DND-41 (cell line): ENCODE measurements at regions not wholly inside any gene's neighbourhood (a gene's known extent, or its start where the extent isn't known, plus 50 kb on each side); places are given as distances from the start of the nearest gene placed in this dataset.

Source experiments
- ATAC-seq: fragments of 200-7000 bp; cut with Tn5 transposase; 3 replicates; pipeline ENCODE4 v1.9.1; 2021; ENCODE audit warnings: low read depth; ENCODE audit not compliant: insufficient read depth
- DNase-seq: peaks from one replicate; pipeline ENCODE4 v3.0.0-alpha.2; 2020
- H2AFZ ChIP-seq: 2 replicates; pipeline ENCODE4 v1.6.0; 2012; ENCODE audit warnings: low read depth, low read length
- H3K27ac ChIP-seq: 2 replicates; pipeline ENCODE4 v1.5.1; 2012; ENCODE audit warnings: low read length, inconsistent platforms
- H3K27me3 ChIP-seq: fragments of 200-600 bp; sonication (generic); 2 replicates; pipeline ENCODE4 v1.6.0; 2012; ENCODE audit warnings: low read length, mild to moderate bottlenecking, inconsistent platforms; ENCODE audit not compliant: insufficient read depth, poor library complexity
- H3K36me3 ChIP-seq: 2 replicates; pipeline ENCODE4 v1.5.1; 2012; ENCODE audit warnings: low read length, inconsistent platforms; ENCODE audit not compliant: insufficient read depth
- H3K4me1 ChIP-seq: 2 replicates; pipeline ENCODE4 v1.5.1; 2012; ENCODE audit warnings: mild to moderate bottlenecking, low read length; ENCODE audit not compliant: insufficient read depth
- H3K4me2 ChIP-seq: 2 replicates; pipeline ENCODE4 v1.6.0; 2012; ENCODE audit warnings: mild to moderate bottlenecking, moderate library complexity, low read length, inconsistent platforms; ENCODE audit not compliant: insufficient read depth
- H3K4me3 ChIP-seq, 2 experiments: fragments of 200-600 bp in 1 of 2; shearing (Covaris generic) in 1 of 2; 2 replicates each; pipeline ENCODE4 v1.5.1; 2012 to 2016; ENCODE audit warnings: inconsistent platforms in 2 of 2, low read length in 2 of 2, mild to moderate bottlenecking in 2 of 2, low read depth in 1 of 2, moderate library complexity in 1 of 2
- H3K79me2 ChIP-seq: 2 replicates; pipeline ENCODE4 v1.6.0; 2012; ENCODE audit warnings: low read length, inconsistent platforms; ENCODE audit not compliant: insufficient read depth
- H3K9ac ChIP-seq: 2 replicates; pipeline ENCODE4 v1.6.0; 2012; ENCODE audit warnings: low read depth, mild to moderate bottlenecking, inconsistent platforms, low read length, moderate library complexity
- H3K9me3 ChIP-seq: 2 replicates; pipeline ENCODE4 v1.5.1; 2012; ENCODE audit warnings: low read length, moderate library complexity, mild to moderate bottlenecking, inconsistent platforms; ENCODE audit not compliant: insufficient read depth, severe bottlenecking
- H4K20me1 ChIP-seq: 2 replicates; pipeline ENCODE4 v1.6.0; 2012; ENCODE audit warnings: low read length; ENCODE audit not compliant: insufficient read depth
- CTCF ChIP-seq: IDR thresholded peaks from 2 replicates; pipeline ENCODE4 v1.5.1; 2012; ENCODE audit warnings: borderline replicate concordance, low read length, moderate library complexity, mild to moderate bottlenecking; ENCODE audit not compliant: poor library complexity, severe bottlenecking; ENCODE audit errors: extremely low read depth
- EZH2 ChIP-seq: IDR thresholded peaks from 3 replicates; pipeline ENCODE4 v1.6.1; 2012; ENCODE audit warnings: borderline replicate concordance, low read depth, mild to moderate bottlenecking, moderate library complexity, low read length, inconsistent platforms; ENCODE audit not compliant: severe bottlenecking

DNA sequence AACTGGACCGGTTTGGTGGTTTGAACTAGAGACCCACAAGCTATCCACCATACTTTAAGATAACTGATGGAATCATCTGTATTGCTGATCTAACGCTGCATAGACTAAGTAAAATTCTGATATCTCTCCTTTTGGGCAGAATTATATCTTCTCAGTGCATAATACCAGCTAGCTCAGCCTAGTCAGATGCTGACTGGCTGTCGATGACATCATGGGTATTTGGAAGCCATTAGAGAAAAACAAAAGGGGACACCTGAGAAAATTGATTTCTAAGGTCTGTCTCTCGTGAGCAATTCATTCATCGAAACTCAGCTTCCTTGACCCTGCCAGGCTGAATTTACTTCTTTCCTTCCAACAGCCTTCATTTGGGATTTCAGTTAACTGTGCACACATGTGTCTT, 263.0 kb upstream of the CCL2 start:
- H3K79me2 ChIP-seq, result no peaks in the 10 kb centered on the region
- ATAC-seq (no peak), DNase-seq (no peak)
- H3K36me3 ChIP-seq, result no peaks in the 10 kb centered on the region
- no peak overlapping the region for H3K9ac ChIP-seq
- no peak for TF ChIP-seq EZH2
- TF ChIP-seq CTCF, result no peak
- no peak overlapping the region for H3K27ac ChIP-seq
- H4K20me1 ChIP-seq, result no peaks in the 10 kb centered on the region
- no peak overlapping the region for H3K4me3 ChIP-seq
- no peaks in the 10 kb centered on the region for H3K9me3 ChIP-seq
- H2AFZ ChIP-seq, result no peak overlapping the region
- H3K4me1 ChIP-seq, result no peaks in the 10 kb centered on the region
- peaks cover 1% of the 10 kb centered on the region for H3K27me3 ChIP-seq
- H3K4me2 ChIP-seq, result no peak overlapping the region

DNA sequence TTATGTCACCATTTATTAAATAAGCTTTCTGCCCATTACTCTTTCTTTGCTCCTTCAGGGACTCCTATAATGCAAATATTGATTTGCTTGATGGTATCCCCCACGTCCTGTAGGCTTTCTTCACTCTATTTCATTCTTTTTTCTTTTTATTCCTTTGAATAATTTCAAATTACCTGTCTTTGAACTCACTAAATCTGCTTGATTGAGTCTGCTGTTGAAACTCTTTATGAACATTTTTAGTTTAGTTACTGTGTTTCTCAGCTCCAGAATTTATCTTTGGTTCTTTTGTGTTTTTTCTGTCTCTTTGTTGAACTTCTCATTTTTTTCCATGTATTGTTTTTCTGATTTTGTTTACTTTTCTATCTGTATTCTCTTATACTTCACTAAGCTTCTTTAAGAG, 254.4 kb upstream of the CCL2 start:
- Histone ChIP-seq H3K9ac (no peak overlapping the region), H3K9me3 (peaks cover 7% of the 10 kb centered on the region), H2AFZ (no peak overlapping the region), H3K4me3 (no peak overlapping the region), H3K27ac (no peak overlapping the region), H3K4me2 (no peak overlapping the region), H3K36me3 (no peaks in the 10 kb centered on the region), H4K20me1 (no peaks in the 10 kb centered on the region), H3K4me1 (no peaks in the 10 kb centered on the region), H3K27me3 (no peaks in the 10 kb centered on the region), H3K79me2 (no peaks in the 10 kb centered on the region)
- ATAC-seq (no peak), DNase-seq (no peak)
- no peak for TF ChIP-seq CTCF
- TF ChIP-seq EZH2, result no peak

GRCh38 chr17:34001246-34001645, 253.8 kb upstream of the CCL2 start:
- TF ChIP-seq EZH2 (no peak), CTCF (no peak)
- DNase-seq (no peak), ATAC-seq (no peak)
- no peak overlapping the region for H3K9ac ChIP-seq
- no peak overlapping the region for H2AFZ ChIP-seq
- H3K36me3 ChIP-seq, result no peaks in the 10 kb centered on the region
- no peak overlapping the region for H3K4me3 ChIP-seq
- no peaks in the 10 kb centered on the region for H3K27me3 ChIP-seq
- no peaks in the 10 kb centered on the region for H3K4me1 ChIP-seq
- H3K79me2 ChIP-seq, result no peaks in the 10 kb centered on the region
- H3K9me3 ChIP-seq, result peaks cover 7% of the 10 kb centered on the region
- no peaks in the 10 kb centered on the region for H4K20me1 ChIP-seq
- no peak overlapping the region for H3K4me2 ChIP-seq
- no peak overlapping the region for H3K27ac ChIP-seq

DNA sequence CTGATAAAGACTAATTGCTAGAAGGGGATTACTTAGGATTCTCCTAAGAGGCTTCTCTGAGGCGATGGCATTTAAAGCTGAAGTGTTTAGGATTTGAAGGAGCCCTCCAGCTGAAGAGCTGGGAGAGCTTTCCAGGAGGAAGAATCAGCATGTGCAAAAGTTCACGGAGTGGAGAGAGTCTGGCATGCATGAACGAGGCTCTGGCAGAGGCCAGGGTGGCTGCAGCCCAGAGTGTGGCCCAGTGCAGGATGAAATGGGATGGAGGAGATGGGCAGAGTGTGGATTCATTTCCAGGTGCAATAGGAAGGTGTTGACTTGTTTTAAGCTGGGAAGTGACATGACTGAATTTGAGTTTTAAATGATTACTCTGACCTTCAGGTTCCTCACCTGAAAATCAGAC, 249.0 kb upstream of the CCL2 start:
- Histone ChIP-seq H3K27me3 (peaks cover 11% of the 10 kb centered on the region), H3K9me3 (peaks cover 2% of the 10 kb centered on the region), H3K36me3 (no peaks in the 10 kb centered on the region), H3K27ac (no peak overlapping the region), H3K79me2 (no peaks in the 10 kb centered on the region), H4K20me1 (no peaks in the 10 kb centered on the region), H3K4me1 (no peaks in the 10 kb centered on the region), H3K9ac (no peak overlapping the region), H2AFZ (no peak overlapping the region), H3K4me3 (no peak overlapping the region), H3K4me2 (no peak overlapping the region)
- TF ChIP-seq EZH2 (no peak), CTCF (no peak)
- DNase-seq, result no peak
- no peak for ATAC-seq
